PC-9 (cell line): ENCODE measurements at regions not wholly inside any gene's neighbourhood (a gene's known extent, or its start where the extent isn't known, plus 50 kb on each side); places are given as distances from the start of the nearest gene placed in this dataset.

ENCODE experiments used
- BruUV-seq: library from RNA; stranded (reverse); fragments of 400-500 nt; replicated peaks from 2 replicates; lab custom pipeline; 2021; lab: Mats Ljungman, UMichigan
- CTCF ChIA-PET: fragments of 300-600 bp; sonication (Branson Sonifier 250); formaldehyde crosslinking; loops from one replicate; lab custom pipeline; 2022; ENCODE audit warnings: antibody characterized with exemption; lab: Charles Lee
- POLR2A ChIA-PET: fragments of 300-600 bp; sonication (Branson Sonifier 250); formaldehyde crosslinking; loops from one replicate; lab custom pipeline; 2022; ENCODE audit warnings: antibody characterized with exemption; ENCODE audit not compliant: unreplicated experiment; lab: Charles Lee
- DNase-seq, 2 experiments: peaks; one replicate each; pipeline versions ENCODE4 v3.0.0 to v3.0.0-alpha.2; 2015 to 2022; ENCODE audit warnings: mixed read lengths in 1 of 2
- H2AFZ ChIP-seq: fragments of 200-600 bp; sonication (generic); 2 replicates; pipeline ENCODE4 v1.8.1; 2017; ENCODE audit warnings: antibody characterized with exemption
- H3F3A ChIP-seq: fragments of 200-600 bp; sonication (generic); 2 replicates; pipeline ENCODE4 v1.8.1; 2017; ENCODE audit warnings: antibody characterized with exemption, mild to moderate bottlenecking, low read depth; ENCODE audit not compliant: insufficient read depth
- H3K27ac ChIP-seq: fragments of 200-600 bp; sonication (generic); 2 replicates; pipeline ENCODE4 v1.6.1; 2016; ENCODE audit warnings: mixed run types
- H3K27me3 ChIP-seq: fragments of 200-600 bp; sonication (generic); 2 replicates; pipeline ENCODE4 v1.6.1; 2016; ENCODE audit warnings: low read depth, mixed run types; ENCODE audit not compliant: insufficient read depth
- H3K36me3 ChIP-seq: fragments of 200-600 bp; sonication (generic); 2 replicates; pipeline ENCODE4 v1.6.1; 2016; ENCODE audit warnings: low read depth, mixed run types
- H3K4me1 ChIP-seq: fragments of 200-600 bp; sonication (generic); replicated peaks from 2 replicates; pipeline ENCODE4 v1.6.1; 2016; ENCODE audit warnings: mixed run types; ENCODE audit not compliant: insufficient read depth
- H3K4me2 ChIP-seq: fragments of 200-600 bp; sonication (generic); 2 replicates; pipeline ENCODE4 v1.6.1; 2017; ENCODE audit warnings: mixed run types
- H3K4me3 ChIP-seq: fragments of 200-600 bp; sonication (generic); 2 replicates; pipeline ENCODE4 v1.6.1; 2016; ENCODE audit warnings: mixed run types
- H3K79me2 ChIP-seq: fragments of 200-600 bp; sonication (generic); 2 replicates; pipeline ENCODE4 v1.6.1; 2017; ENCODE audit warnings: low read depth, mixed run types
- H3K9me2 ChIP-seq: fragments of 200-600 bp; sonication (generic); 2 replicates; pipeline ENCODE4 v1.8.1; 2017; ENCODE audit warnings: mild to moderate bottlenecking; ENCODE audit not compliant: insufficient read depth
- H3K9me3 ChIP-seq: fragments of 200-600 bp; sonication (generic); 2 replicates; pipeline ENCODE4 v1.8.1; 2016; ENCODE audit warnings: low read depth; ENCODE audit not compliant: insufficient read depth
- H4K20me1 ChIP-seq: fragments of 200-600 bp; sonication (generic); 2 replicates; pipeline ENCODE4 v1.8.1; 2017; ENCODE audit not compliant: insufficient read depth
- CTCF ChIP-seq: fragments of 200-600 bp; sonication (generic); conservative IDR thresholded peaks from 2 replicates; pipeline ENCODE4 v1.6.1; 2017; ENCODE audit warnings: mixed run types, antibody characterized with exemption, mild to moderate bottlenecking, moderate library complexity
- EZH2 ChIP-seq: fragments of 200-600 bp; sonication (generic); IDR thresholded peaks from 2 replicates; pipeline ENCODE4 v1.8.0; 2017; ENCODE audit warnings: antibody characterized with exemption, low read depth
- intact Hi-C: fragments of 100-400 bp; cut with micrococcal nuclease; formaldehyde crosslinking; loops from one replicate; pipeline ENCODE4 v1.10.0; 2022; ENCODE audit not compliant: unreplicated experiment

- H3K36me3 ChIP-seq = no peaks in the 10 kb centered on the region
- TF ChIP-seq CTCF = no peak
- no peak for TF ChIP-seq EZH2
- no peak for DNase-seq
- ChIA-PET POLR2A (no interaction called here), CTCF (no interaction called here)
- BruUV-seq = no TSS peak
- H3K4me2 ChIP-seq = no peak overlapping the region
- H3F3A ChIP-seq = peaks cover 5% of the 10 kb centered on the region; the same call in 1 of the 2 replicates
- H3K27me3 ChIP-seq = no peaks in the 10 kb centered on the region
- no peaks in the 10 kb centered on the region for H4K20me1 ChIP-seq
- H3K4me1 ChIP-seq = peaks cover 20% of the 10 kb centered on the region
- no peak overlapping the region for H3K27ac ChIP-seq
- H3K9me3 ChIP-seq = no peaks in the 10 kb centered on the region
- H3K4me3 ChIP-seq = no peak overlapping the region
- H3K9me2 ChIP-seq = no peaks in the 10 kb centered on the region
- H2AFZ ChIP-seq = no peak overlapping the region
- no peaks in the 10 kb centered on the region for H3K79me2 ChIP-seq
- intact Hi-C loops = no loop called here
Observed at GRCh38 chr20:23164176-23164601, 78.1 kb upstream of the CD93 start.

- Histone ChIP-seq H4K20me1 (no peaks in the 10 kb centered on the region), H3K9me3 (no peaks in the 10 kb centered on the region), H2AFZ (no peak overlapping the region), H3K4me3 (no peak overlapping the region), H3K36me3 (no peaks in the 10 kb centered on the region), H3K4me2 (no peak overlapping the region), H3K27ac (no peak overlapping the region), H3K9me2 (no peaks in the 10 kb centered on the region), H3K27me3 (no peaks in the 10 kb centered on the region), H3F3A (peaks cover 5% of the 10 kb centered on the region; the same call in 1 of the 2 replicates), H3K4me1 (peaks cover 26% of the 10 kb centered on the region), H3K79me2 (no peaks in the 10 kb centered on the region)
- TF ChIP-seq CTCF (no peak), EZH2 (no peak)
- intact Hi-C loops = no loop called here
- POLR2A ChIA-PET = no interaction called here
- BruUV-seq = no TSS peak
- CTCF ChIA-PET = no interaction called here
- DNase-seq = no peak
Observed at GRCh38 chr20:23163562-23163961, 77.4 kb upstream of the CD93 start.

GRCh38 chr20:23162887-23163286, 76.8 kb upstream of the CD93 start:
- Histone ChIP-seq H3K4me2 (no peak overlapping the region), H3F3A (peaks cover 5% of the 10 kb centered on the region; the same call in 1 of the 2 replicates), H3K36me3 (no peaks in the 10 kb centered on the region), H3K4me3 (no peak overlapping the region), H3K9me2 (no peaks in the 10 kb centered on the region), H3K9me3 (no peaks in the 10 kb centered on the region), H2AFZ (no peak overlapping the region), H3K4me1 (peaks cover 32% of the 10 kb centered on the region), H3K27ac (no peak overlapping the region), H3K79me2 (no peaks in the 10 kb centered on the region), H4K20me1 (no peaks in the 10 kb centered on the region), H3K27me3 (no peaks in the 10 kb centered on the region)
- intact Hi-C loops = no loop called here
- ChIA-PET POLR2A (no interaction called here), CTCF (no interaction called here)
- no peak for DNase-seq
- TF ChIP-seq CTCF (no peak), EZH2 (no peak)
- BruUV-seq = no TSS peak
